ENCODE measurements at regions not wholly inside any gene's neighbourhood (a gene's known extent, or its start where the extent isn't known, plus 50 kb on each side); places are given as distances from the start of the nearest gene placed in this dataset.

DNA sequence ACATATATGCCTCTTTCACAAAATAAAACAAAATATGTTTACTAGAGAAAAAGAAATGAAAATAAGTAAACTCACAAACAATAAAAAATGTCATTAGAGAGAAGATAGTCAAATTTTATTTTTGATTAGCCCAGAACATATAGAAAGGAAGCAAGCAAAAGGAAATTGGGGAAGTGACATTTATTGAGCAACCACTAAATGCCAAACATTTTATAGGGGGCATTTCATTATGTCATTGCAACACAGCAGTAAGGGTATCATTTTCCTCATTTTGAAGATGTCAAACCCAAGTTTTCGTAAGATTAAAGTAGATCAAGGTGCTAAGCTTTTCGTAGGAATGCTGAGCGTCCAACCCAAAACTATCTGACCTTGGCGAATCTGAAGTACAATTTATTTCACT is 1331.5 kb upstream of the PABPC4L start:
- no peaks in the 10 kb centered on the region for H3K9me3 ChIP-seq
- H3K27me3 ChIP-seq (replicated peaks in 1 of 7): no peaks in the 10 kb centered on the region
- no peak for DNase-seq
- H3K36me3 ChIP-seq: no peaks in the 10 kb centered on the region
- no peaks in the 10 kb centered on the region for H3K4me1 ChIP-seq
- H3K27ac ChIP-seq: no peak overlapping the region
- H3K4me3 ChIP-seq: no peak overlapping the region
- no peak for TF ChIP-seq POLR2AphosphoS5 (IDR thresholded peaks at IDR 0.05)
- TF ChIP-seq POLR2A (IDR thresholded peaks at IDR 0.05): no peak
- TF ChIP-seq, protein P1, sequence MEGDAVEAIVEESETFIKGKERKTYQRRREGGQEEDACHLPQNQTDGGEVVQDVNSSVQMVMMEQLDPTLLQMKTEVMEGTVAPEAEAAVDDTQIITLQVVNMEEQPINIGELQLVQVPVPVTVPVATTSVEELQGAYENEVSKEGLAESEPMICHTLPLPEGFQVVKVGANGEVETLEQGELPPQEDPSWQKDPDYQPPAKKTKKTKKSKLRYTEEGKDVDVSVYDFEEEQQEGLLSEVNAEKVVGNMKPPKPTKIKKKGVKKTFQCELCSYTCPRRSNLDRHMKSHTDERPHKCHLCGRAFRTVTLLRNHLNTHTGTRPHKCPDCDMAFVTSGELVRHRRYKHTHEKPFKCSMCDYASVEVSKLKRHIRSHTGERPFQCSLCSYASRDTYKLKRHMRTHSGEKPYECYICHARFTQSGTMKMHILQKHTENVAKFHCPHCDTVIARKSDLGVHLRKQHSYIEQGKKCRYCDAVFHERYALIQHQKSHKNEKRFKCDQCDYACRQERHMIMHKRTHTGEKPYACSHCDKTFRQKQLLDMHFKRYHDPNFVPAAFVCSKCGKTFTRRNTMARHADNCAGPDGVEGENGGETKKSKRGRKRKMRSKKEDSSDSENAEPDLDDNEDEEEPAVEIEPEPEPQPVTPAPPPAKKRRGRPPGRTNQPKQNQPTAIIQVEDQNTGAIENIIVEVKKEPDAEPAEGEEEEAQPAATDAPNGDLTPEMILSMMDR (IDR thresholded peaks at IDR 0.05 in 8 of 11, conservative IDR thresholded peaks at IDR 0.05 in 3 of 11): no peak
- intact Hi-C loops (cut with DNase I; ENCODE audit: low total_unique reads): no loop called here
- 81 to 95% (median 84%) methylated on average over 4 of the region's 4 CpGs for WGBS, 5 donors

- TF ChIP-seq POLR2A (IDR thresholded peaks at IDR 0.05): no peak
- no peak for TF ChIP-seq POLR2AphosphoS5 (IDR thresholded peaks at IDR 0.05)
- TF ChIP-seq, protein P1 (IDR thresholded peaks at IDR 0.05 in 8 of 11, conservative IDR thresholded peaks at IDR 0.05 in 3 of 11): no peak
- no peaks in the 10 kb centered on the region for H3K36me3 ChIP-seq
These were observed 1330.5 kb upstream of the PABPC4L start for GRCh38 chr4:135532132-135532531.

DNA sequence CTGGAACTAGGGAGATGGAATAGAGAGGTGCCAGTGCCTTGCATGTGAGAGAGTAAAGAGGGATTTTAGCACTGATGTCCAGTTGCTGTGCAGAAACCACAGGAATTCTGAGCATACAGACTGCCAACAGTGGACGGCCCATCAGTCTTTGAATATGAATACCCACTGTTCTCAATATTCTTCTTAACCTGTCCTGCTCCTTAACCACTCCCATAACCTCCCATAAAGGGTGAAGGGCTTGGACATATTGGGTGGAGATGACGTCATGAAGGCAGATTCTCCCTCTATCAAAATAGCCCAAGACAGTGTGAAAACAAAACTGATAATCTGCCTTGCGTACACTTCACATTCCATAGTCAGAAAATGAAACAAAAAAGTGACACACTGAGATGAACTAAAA is 1313.7 kb upstream of the PABPC4L start:
- H3K4me3 ChIP-seq: no peak overlapping the region
- TF ChIP-seq POLR2AphosphoS5 (IDR thresholded peaks at IDR 0.05) (no peak), POLR2A (IDR thresholded peaks at IDR 0.05) (no peak)
- TF ChIP-seq, protein P1 (IDR thresholded peaks at IDR 0.05 in 8 of 11, conservative IDR thresholded peaks at IDR 0.05 in 3 of 11): no peak
- no peak overlapping the region for H3K27ac ChIP-seq
- H3K9me3 ChIP-seq: no peaks in the 10 kb centered on the region
- no peak for DNase-seq
- H3K27me3 ChIP-seq (replicated peaks in 1 of 7): no peaks in the 10 kb centered on the region
- no peaks in the 10 kb centered on the region for H3K36me3 ChIP-seq
- 70 to 86% (median 81%) methylated on average over 3 of the region's 3 CpGs for WGBS, 5 donors
- intact Hi-C loops (cut with DNase I; ENCODE audit: low total_unique reads): no loop called here
- H3K4me1 ChIP-seq: no peaks in the 10 kb centered on the region

More at GRCh38 chr4:135532132-135532531, 1330.5 kb upstream of the PABPC4L start:
- no peak for DNase-seq
- intact Hi-C loops (cut with DNase I; ENCODE audit: low total_unique reads): no loop called here
- Histone ChIP-seq H3K9me3 (no peaks in the 10 kb centered on the region), H3K27me3 (replicated peaks in 1 of 7) (no peaks in the 10 kb centered on the region), H3K27ac (no peak overlapping the region), H3K4me3 (no peak overlapping the region), H3K4me1 (no peaks in the 10 kb centered on the region)
- 59 to 78% (median 63%) methylated on average over 3 of the region's 3 CpGs for WGBS, 5 donors

- no peak for DNase-seq
- intact Hi-C loops (cut with DNase I; ENCODE audit: low total_unique reads): no loop called here
- Histone ChIP-seq H3K27ac (no peak overlapping the region), H3K36me3 (no peaks in the 10 kb centered on the region), H3K27me3 (replicated peaks in 1 of 7) (no peaks in the 10 kb centered on the region), H3K4me3 (no peak overlapping the region), H3K9me3 (no peaks in the 10 kb centered on the region), H3K4me1 (no peaks in the 10 kb centered on the region)
- 60 to 78% (median 74%) methylated on average over 1 of the region's 1 CpG for WGBS, 5 donors
- TF ChIP-seq POLR2A (IDR thresholded peaks at IDR 0.05): no peak
- no peak for TF ChIP-seq POLR2AphosphoS5 (IDR thresholded peaks at IDR 0.05)
- TF ChIP-seq, protein P1 (IDR thresholded peaks at IDR 0.05 in 8 of 11, conservative IDR thresholded peaks at IDR 0.05 in 3 of 11): no peak
These were observed 1309.0 kb upstream of the PABPC4L start for GRCh38 chr4:135510582-135510981.
